IMR-90 (cell line): ENCODE measurements at regions not wholly inside any gene's neighbourhood (a gene's known extent, or its start where the extent isn't known, plus 50 kb on each side); places are given as distances from the start of the nearest gene placed in this dataset.

Experiments used
- ATAC-seq: fragments of 200-7000 bp; cut with Tn5 transposase; 2 replicates; pipeline ENCODE4 v1.9.1; 2020; ENCODE audit warnings: low read depth, mild to moderate bottlenecking, moderate library complexity
- BruUV-seq: library from RNA; stranded (reverse); fragments of 400-500 nt; replicated peaks from 2 replicates; lab custom pipeline; 2021; lab: Mats Ljungman, UMichigan
- CTCF ChIA-PET: fragments of 300-600 bp; formaldehyde crosslinking; extraction: SDS; loops from one replicate; lab custom pipeline; 2021; ENCODE audit warnings: antibody characterized with exemption; lab: Yijun Ruan, JAX
- POLR2A ChIA-PET: fragments of 300-600 bp; sonication (Branson Sonifier 250); formaldehyde crosslinking; loops from one replicate; lab custom pipeline; 2022; ENCODE audit warnings: antibody characterized with exemption; ENCODE audit not compliant: unreplicated experiment; lab: Charles Lee
- DNase-seq: peaks from one replicate; pipeline ENCODE4 v3.0.0; 2013
- H2AFZ ChIP-seq: replicated peaks from 2 replicates; pipeline ENCODE3; 2013; ENCODE audit warnings: low read length, mild to moderate bottlenecking; ENCODE audit not compliant: poor library complexity
- H2AK5ac ChIP-seq: 2 replicates; pipeline ENCODE4 v1.6.1; 2013; ENCODE audit warnings: low read depth, low read length, inconsistent platforms
- H2AK9ac ChIP-seq: replicated peaks from 2 replicates; pipeline ENCODE3; 2013; ENCODE audit warnings: mild to moderate bottlenecking, low read depth, low read length, moderate library complexity; ENCODE audit not compliant: poor library complexity
- H2BK120ac ChIP-seq: 2 replicates; pipeline ENCODE4 v1.6.1; 2013; ENCODE audit warnings: low read depth, low read length, inconsistent platforms
- H2BK15ac ChIP-seq: 3 replicates; pipeline ENCODE4 v1.6.1; 2013; ENCODE audit warnings: low read depth, low read length, inconsistent platforms
- H2BK20ac ChIP-seq: 2 replicates; pipeline ENCODE4 v1.6.1; 2013; ENCODE audit warnings: low read depth, mild to moderate bottlenecking, inconsistent platforms, low read length, moderate library complexity
- H2BK5ac ChIP-seq: 2 replicates; pipeline ENCODE4 v1.6.1; 2013; ENCODE audit warnings: mild to moderate bottlenecking, low read depth, low read length, inconsistent platforms; ENCODE audit not compliant: poor library complexity, severe bottlenecking
- H3K14ac ChIP-seq: replicated peaks from 2 replicates; pipeline ENCODE4 v1.6.1; 2013; ENCODE audit warnings: low read depth, low read length, inconsistent platforms
- H3K18ac ChIP-seq: 2 replicates; pipeline ENCODE4 v1.6.1; 2013; ENCODE audit warnings: low read depth, low read length, control low read depth
- H3K23ac ChIP-seq: 2 replicates; pipeline ENCODE4 v1.6.1; 2013; ENCODE audit warnings: low read depth, low read length, inconsistent platforms
- H3K27ac ChIP-seq: 2 replicates; pipeline ENCODE4 v1.5.1; 2013; ENCODE audit warnings: mild to moderate bottlenecking, control low read depth, low read length; ENCODE audit not compliant: insufficient read depth
- H3K27me3 ChIP-seq: 2 replicates; pipeline ENCODE4 v1.6.1; 2013; ENCODE audit warnings: low read length; ENCODE audit not compliant: control insufficient read depth, insufficient read depth
- H3K36me3 ChIP-seq: 2 replicates; pipeline ENCODE4 v1.6.1; 2013; ENCODE audit warnings: low read length, mixed read lengths; ENCODE audit not compliant: control insufficient read depth, insufficient read depth
- H3K4ac ChIP-seq: 2 replicates; pipeline ENCODE4 v1.6.1; 2013; ENCODE audit warnings: low read depth, low read length, inconsistent platforms
- H3K4me1 ChIP-seq: 2 replicates; pipeline ENCODE4 v1.6.1; 2013; ENCODE audit warnings: low read length, mixed read lengths; ENCODE audit not compliant: control insufficient read depth, insufficient read depth
- H3K4me2 ChIP-seq: 2 replicates; pipeline ENCODE4 v1.6.1; 2013; ENCODE audit warnings: low read depth, mild to moderate bottlenecking, control low read depth, low read length, moderate library complexity
- H3K4me3 ChIP-seq: 2 replicates; pipeline ENCODE4 v1.5.1; 2013; ENCODE audit warnings: low read depth, mild to moderate bottlenecking, control low read depth, low read length, moderate library complexity; ENCODE audit not compliant: insufficient read depth
- H3K56ac ChIP-seq: 2 replicates; pipeline ENCODE4 v1.6.1; 2013; ENCODE audit warnings: low read length, inconsistent platforms; ENCODE audit not compliant: insufficient read depth; ENCODE audit errors: extremely low read depth
- H3K79me1 ChIP-seq, 2 experiments: 2 replicates each; pipeline ENCODE4 v1.6.1; 2013; ENCODE audit warnings: low read length in 2 of 2, inconsistent platforms in 1 of 2, low read depth in 1 of 2
- H3K9ac ChIP-seq: 2 replicates; pipeline ENCODE4 v1.6.1; 2013; ENCODE audit warnings: low read depth, low read length, control low read depth
- H3K9me1 ChIP-seq: 2 replicates; pipeline ENCODE4 v1.6.1; 2013; ENCODE audit warnings: low read length, inconsistent platforms; ENCODE audit not compliant: insufficient read depth
- H3K9me3 ChIP-seq: 2 replicates; pipeline ENCODE4 v1.6.1; 2013; ENCODE audit warnings: low read length; ENCODE audit not compliant: control insufficient read depth, insufficient read depth
- H4K20me1 ChIP-seq: 2 replicates; pipeline ENCODE4 v1.6.1; 2013; ENCODE audit warnings: low read length, inconsistent platforms; ENCODE audit not compliant: insufficient read depth
- H4K5ac ChIP-seq: 2 replicates; pipeline ENCODE4 v1.6.1; 2013; ENCODE audit warnings: mild to moderate bottlenecking, low read depth, low read length, control low read depth
- H4K8ac ChIP-seq, 2 experiments: 2 replicates each; pipeline ENCODE4 v1.6.1; 2013; ENCODE audit warnings: low read depth in 2 of 2, low read length in 2 of 2, control low read depth in 1 of 2, inconsistent platforms in 1 of 2
- H4K91ac ChIP-seq: 2 replicates; pipeline ENCODE4 v1.6.1; 2013; ENCODE audit warnings: low read depth, low read length, inconsistent platforms; ENCODE audit not compliant: insufficient read depth
- BHLHE40 ChIP-seq: fragments of 150-350 bp; IDR thresholded peaks from 2 replicates; pipeline ENCODE4 v1.6.1; 2016; ENCODE audit warnings: mild to moderate bottlenecking, low read depth, low read length
- CEBPB ChIP-seq: IDR thresholded peaks from 2 replicates; pipeline ENCODE4 v1.6.1; 2012; ENCODE audit warnings: low read depth, low read length, improper control_type of control experiment
- CHD1 ChIP-seq: IDR thresholded peaks from 2 replicates; pipeline ENCODE4 v1.6.1; 2012; ENCODE audit warnings: low read depth, low read length, improper control_type of control experiment
- FOS ChIP-seq: fragments of 150-350 bp; IDR thresholded peaks from 2 replicates; pipeline ENCODE4 v1.6.1; 2016; ENCODE audit warnings: low read depth, low read length
- MAFK ChIP-seq: IDR thresholded peaks from 2 replicates; pipeline ENCODE4 v1.6.1; 2012; ENCODE audit warnings: low read depth, low read length, improper control_type of control experiment
- MAZ ChIP-seq: IDR thresholded peaks from 2 replicates; pipeline ENCODE4 v1.6.1; 2012; ENCODE audit warnings: low read depth, mild to moderate bottlenecking, low read length, improper control_type of control experiment, moderate library complexity, borderline replicate concordance
- NFE2L2 ChIP-seq: fragments of 150-350 bp; IDR thresholded peaks from 2 replicates; pipeline ENCODE4 v1.6.1; 2016; ENCODE audit warnings: low read depth, mild to moderate bottlenecking, low read length
- WGBS, 2 experiments: methylation state at CpG; one replicate each; pipeline versions ENCODE4 v1.1.5 to v1.1.7; 2013; ENCODE audit warnings: missing lambda C conversion rate in 2 of 2; ENCODE audit not compliant: insufficient read length in 1 of 2; ENCODE audit errors: extremely low coverage in 2 of 2; 5-methylcytosine and 5-hydroxymethylcytosine counted together
- dilution Hi-C: fragments of 300-500 bp; cut with HindIII; formaldehyde crosslinking; loops from one replicate; pipeline ENCODE4 v1.14.3; 2018; ENCODE audit warnings: low sequenced_read_pairs; ENCODE audit not compliant: unreplicated experiment
- in situ Hi-C: fragments of 300-500 bp; cut with MboI; formaldehyde crosslinking; loops from 3 replicates; pipeline ENCODE4 v1.14.3; 2019; ENCODE audit warnings: low sequenced_read_pairs, inconsistent platforms, mixed read lengths
- intact Hi-C: fragments of 100-400 bp; cut with micrococcal nuclease; formaldehyde crosslinking; loops from 2 replicates; pipeline ENCODE4 v1.10.0; 2022
- TF ChIP-seq, protein P1 (sequence below): conservative IDR thresholded peaks from 2 replicates; pipeline ENCODE4 v1.5.1; 2012; ENCODE audit warnings: mild to moderate bottlenecking, low read depth, low read length, improper control_type of control experiment
- TF ChIP-seq, protein P2 (sequence below): fragments of 150-350 bp; IDR thresholded peaks from 2 replicates; pipeline ENCODE4 v1.6.1; 2017; ENCODE audit warnings: mild to moderate bottlenecking, antibody characterized with exemption, low read length, low read depth

DNA sequence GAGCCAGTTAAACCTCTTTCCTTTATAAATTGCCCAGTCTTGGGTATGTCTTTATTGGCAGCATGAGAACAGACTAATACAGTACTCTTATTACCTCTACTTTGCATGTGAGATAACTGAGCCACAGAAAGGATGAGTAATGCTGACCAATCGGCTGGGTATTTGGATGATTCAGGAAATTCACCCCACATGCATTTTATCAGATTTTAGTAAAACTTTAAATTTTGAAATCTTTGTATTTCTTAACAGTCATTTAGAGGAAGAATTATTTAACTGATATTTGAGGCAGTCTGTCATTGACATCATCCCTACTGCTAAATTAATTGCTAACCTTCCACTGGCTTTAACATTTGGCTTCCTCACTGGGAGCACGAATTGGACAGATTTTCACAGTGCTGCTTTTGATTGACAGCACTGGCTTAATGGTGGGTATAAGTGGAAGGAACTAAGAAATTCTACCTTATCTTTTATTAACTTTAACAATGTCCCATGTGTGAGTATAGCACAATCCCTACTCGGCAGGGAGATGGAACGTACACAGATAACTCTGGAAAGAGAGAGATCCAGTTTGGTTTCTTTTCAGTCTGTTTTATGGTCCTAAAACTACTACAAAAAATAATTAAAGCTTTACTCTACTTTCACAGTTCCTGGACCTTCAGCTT lies 261.0 kb downstream of the DACT1 start:
- H3K4me2 ChIP-seq: peak overlapping the region; percentile 56; the same call in 1 of the 2 replicates
- dilution Hi-C loops: no loop called here
- WGBS, 2 experiments: no CpG with 5 or more reads among the region's 4 CpGs

More for the DNA sequence above, 261.0 kb downstream of the DACT1 start:
- Histone ChIP-seq H2AK9ac (no peak overlapping the region), H2BK20ac (peak overlapping the region; percentile 97), H3K4me3 (no peak overlapping the region), H3K23ac (peak overlapping the region; percentile 86; the same call in 1 of the 2 replicates), H3K18ac (peak overlapping the region; percentile 90; the same call in 1 of the 2 replicates), H4K91ac (peak overlapping the region; percentile 84), H3K56ac (peak overlapping the region; percentile 40), H4K20me1 (no peaks in the 10 kb centered on the region), H3K14ac (peak overlapping the region; percentile 88), H2AFZ (no peak overlapping the region), H3K27ac (peak overlapping the region; percentile 35; the same call in 1 of the 2 replicates), H2BK5ac (peak overlapping the region; percentile 94), H3K4me1 (peaks cover 8% of the 10 kb centered on the region), H3K36me3 (no peaks in the 10 kb centered on the region), H3K4ac (peak overlapping the region; percentile 94), H3K79me1 (no peaks in the 10 kb centered on the region), H4K5ac (peak overlapping the region; percentile 11; the same call in 1 of the 2 replicates), H2BK15ac (peak overlapping the region; percentile 77), H3K9ac (no peak overlapping the region), H2AK5ac (peak overlapping the region; percentile 96), H4K8ac (peak overlapping the region in 1 of 2 experiments; percentile 87; a peak in 2 of 4 replicates), H3K9me1 (peaks cover 8% of the 10 kb centered on the region), H2BK120ac (peak overlapping the region; percentile 98), H3K9me3 (peaks cover 4% of the 10 kb centered on the region; the same call in 1 of the 2 replicates), H3K27me3 (no peaks in the 10 kb centered on the region)
- ChIA-PET POLR2A (no interaction called here), CTCF (interaction anchor here (0.7 kb wide), 1 partner anchor 7 kb away, joined by 3 read pairs; no protein-coding TSS in a partner anchor)
- DNase-seq: peak; percentile 97
- no TSS peak for BruUV-seq
- in situ Hi-C loops: no loop called here
- TF ChIP-seq BHLHE40 (peak; percentile 52), FOS (peak; percentile 97), MAFK (peak; percentile 66), MAZ (no peak), NFE2L2 (peak; percentile 69; the same call in 1 of the 2 replicates), CEBPB (peak; percentile 48), CHD1 (peak; percentile 63; the same call in 1 of the 2 replicates)
- TF ChIP-seq, protein P1, sequence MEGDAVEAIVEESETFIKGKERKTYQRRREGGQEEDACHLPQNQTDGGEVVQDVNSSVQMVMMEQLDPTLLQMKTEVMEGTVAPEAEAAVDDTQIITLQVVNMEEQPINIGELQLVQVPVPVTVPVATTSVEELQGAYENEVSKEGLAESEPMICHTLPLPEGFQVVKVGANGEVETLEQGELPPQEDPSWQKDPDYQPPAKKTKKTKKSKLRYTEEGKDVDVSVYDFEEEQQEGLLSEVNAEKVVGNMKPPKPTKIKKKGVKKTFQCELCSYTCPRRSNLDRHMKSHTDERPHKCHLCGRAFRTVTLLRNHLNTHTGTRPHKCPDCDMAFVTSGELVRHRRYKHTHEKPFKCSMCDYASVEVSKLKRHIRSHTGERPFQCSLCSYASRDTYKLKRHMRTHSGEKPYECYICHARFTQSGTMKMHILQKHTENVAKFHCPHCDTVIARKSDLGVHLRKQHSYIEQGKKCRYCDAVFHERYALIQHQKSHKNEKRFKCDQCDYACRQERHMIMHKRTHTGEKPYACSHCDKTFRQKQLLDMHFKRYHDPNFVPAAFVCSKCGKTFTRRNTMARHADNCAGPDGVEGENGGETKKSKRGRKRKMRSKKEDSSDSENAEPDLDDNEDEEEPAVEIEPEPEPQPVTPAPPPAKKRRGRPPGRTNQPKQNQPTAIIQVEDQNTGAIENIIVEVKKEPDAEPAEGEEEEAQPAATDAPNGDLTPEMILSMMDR: no peak
- TF ChIP-seq, protein P2, sequence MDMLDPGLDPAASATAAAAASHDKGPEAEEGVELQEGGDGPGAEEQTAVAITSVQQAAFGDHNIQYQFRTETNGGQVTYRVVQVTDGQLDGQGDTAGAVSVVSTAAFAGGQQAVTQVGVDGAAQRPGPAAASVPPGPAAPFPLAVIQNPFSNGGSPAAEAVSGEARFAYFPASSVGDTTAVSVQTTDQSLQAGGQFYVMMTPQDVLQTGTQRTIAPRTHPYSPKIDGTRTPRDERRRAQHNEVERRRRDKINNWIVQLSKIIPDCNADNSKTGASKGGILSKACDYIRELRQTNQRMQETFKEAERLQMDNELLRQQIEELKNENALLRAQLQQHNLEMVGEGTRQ: no peak
- ATAC-seq: peak; percentile 93
- intact Hi-C loops: no loop called here
